ENCODE measurements at regions not wholly inside any gene's neighbourhood (a gene's known extent, or its start where the extent isn't known, plus 50 kb on each side); places are given as distances from the start of the nearest gene placed in this dataset.

DNA sequence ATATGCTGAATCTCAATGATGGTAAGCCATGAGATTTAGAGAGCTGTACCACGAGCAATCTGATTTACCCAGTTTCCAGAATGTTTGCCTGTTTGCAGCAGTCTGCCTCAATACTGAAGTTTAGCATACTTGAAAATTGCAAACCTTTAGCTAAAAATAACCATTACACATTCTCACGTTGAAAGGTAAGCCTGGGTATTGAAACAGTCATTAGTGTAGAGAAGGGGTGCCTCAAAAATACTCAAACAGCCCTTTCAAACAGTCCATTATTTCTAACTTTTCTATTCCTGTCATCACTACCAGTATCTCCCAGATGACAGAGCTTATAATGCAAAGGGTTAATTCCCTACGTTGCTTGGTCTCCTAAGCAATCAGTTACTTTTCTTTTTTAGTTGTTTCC is 111.8 kb upstream of the MBNL1 start:
- no peak for DNase-seq

DNA sequence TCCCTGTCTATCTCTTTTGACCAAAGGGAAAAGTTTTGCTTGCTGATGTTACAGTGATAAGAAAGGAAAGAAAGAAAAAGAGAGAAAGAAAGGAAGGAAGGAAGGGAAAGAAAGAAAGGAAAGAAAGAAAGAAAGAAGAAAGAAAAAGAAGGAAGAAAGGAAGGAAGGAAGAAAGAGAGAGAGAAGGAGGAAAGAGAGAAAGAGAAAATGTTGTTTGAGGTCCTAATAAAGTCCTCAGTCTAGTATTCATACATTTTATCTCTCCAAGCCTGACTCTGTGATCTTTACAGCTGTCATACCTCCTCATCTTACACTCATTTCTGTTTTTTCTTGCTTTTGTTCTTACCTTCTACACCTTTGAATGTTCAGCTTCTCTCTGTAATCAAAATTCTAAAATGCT is 111.4 kb upstream of the MBNL1 start:
- DNase-seq: no peak

DNA sequence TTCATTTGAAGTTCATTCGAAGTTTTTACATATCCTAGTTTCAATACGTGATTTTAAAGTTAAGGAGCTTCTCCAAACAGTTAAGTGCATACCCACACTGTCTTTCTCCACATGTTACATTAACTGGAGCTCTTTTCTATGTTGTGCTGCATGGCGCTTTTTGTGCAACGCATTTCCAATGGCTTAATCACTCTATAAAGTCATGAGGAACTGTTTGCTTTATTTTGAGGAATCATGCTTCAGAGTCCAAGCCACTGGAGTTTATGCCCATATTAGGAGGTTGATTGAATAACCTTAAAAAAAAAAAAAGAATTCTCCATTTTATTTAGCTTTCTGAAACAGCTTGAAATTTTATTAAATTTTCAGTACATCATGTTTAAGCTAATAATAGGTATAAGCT is 109.4 kb upstream of the MBNL1 start:
- no peak for DNase-seq

DNA sequence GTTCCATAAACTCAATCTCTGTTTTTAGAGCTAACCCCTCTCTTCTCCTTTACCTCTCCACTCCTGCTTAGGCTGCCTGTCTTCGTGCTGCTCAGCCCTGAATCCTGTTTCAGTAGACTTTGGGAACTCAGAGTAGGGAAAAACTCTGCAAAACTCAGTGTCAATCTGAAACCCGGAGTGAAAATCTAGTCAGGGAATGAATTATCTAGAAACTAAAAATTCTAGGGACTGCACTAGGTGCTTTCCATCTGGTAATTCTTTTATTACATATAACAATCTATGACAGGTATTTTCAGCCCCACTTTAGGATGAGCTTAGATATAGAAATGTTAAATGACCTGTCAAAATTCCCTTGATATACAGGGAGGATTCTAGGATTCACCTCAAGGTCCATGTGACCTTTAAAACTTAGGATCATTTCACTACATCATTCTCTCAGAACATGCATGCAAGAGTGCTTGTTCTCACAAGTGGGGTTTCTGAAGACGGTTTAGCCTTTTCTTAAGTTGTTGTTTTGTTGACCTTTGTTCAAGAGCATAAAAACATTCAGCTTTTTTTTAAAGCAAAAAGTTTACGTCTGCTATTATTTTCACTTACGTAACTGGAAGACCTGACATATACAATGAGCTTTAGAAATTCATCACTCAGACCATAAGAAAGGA is 108.2 kb upstream of the MBNL1 start:
- DNase-seq: no peak

DNA sequence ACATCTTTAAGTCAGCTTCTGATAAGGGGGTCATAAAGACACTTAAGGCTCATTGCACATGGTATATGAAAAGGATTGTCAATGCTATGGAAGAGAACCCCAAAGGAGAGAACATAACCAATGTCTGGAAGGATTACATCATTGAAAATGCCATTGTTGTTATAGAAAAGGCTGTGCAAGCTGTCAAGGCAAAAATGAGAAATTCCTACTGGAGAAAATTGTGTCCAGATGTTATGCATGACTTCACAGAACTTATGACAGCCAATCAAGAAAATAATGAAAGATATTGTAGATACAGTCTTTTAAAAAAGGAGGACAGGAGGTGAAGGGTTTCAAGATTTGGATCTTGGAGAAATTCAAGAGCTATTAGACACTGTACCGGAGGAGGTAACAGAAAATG is 96.3 kb upstream of the MBNL1 start:
- no peak for DNase-seq

DNA sequence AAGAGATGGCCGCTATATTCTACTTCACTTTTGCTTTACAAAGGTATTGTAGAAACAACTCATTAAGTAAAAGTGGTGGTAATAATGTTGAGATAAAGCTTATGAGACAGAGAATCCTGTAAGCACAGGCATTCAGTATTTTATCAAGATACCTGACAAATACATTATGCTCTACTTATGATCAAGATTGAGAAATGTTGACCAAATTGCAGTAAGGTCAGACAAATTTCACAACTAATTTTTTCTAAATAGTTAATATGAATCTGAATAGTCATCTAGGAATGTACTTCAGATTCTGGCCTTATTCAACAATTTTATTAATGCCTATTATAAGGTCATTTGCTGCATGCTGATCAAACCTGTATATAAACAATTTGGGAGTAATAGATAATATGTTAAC is 95.1 kb upstream of the MBNL1 start:
- DNase-seq: no peak

DNA sequence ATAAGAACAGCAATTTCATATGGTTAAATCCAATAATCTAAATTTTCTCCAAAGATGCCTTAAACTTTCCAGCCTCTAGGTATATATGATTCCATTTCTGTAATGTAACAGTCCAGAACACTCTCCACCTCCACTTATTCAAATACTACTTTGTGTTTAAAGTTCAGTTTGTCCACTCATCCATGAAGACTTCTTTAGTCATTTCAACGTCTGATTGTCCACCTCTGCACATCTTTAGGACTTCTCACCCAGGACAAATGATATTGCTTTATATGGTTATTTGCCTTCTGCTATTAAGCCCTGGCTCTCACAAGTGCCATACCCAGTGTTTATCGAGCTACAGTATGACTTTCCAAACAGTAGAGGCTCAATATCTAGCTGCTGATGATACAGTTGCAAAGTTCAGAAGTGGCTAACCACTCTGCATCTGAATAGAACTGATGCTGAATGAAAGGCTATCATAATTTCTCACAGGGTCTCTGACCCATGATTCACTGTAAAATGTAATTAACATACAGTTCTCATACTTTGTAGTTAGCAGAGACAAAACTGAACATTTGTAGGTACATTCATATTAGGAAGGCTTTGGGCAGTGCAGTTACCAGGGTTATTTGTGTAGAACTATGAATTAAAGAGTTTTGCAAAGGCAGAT is 93.7 kb upstream of the MBNL1 start:
- DNase-seq: no peak

DNA sequence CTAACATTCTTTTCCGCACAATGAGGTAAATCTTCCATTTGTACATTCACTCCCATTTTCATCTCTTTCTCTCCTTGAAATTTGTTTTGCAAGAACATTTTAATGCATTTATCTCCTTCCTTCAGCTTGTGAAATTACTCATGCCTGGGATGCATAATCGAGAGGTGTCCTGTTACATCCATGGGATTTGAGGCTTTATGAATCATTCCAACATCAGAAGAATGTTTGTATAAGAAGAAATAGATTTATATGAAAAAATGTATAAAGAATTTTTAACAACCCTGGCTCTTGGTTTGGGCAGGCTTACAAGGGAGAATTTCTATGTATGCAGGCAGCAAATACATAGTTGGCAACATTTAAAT is 93.2 kb upstream of the MBNL1 start:
- DNase-seq: no peak

DNA sequence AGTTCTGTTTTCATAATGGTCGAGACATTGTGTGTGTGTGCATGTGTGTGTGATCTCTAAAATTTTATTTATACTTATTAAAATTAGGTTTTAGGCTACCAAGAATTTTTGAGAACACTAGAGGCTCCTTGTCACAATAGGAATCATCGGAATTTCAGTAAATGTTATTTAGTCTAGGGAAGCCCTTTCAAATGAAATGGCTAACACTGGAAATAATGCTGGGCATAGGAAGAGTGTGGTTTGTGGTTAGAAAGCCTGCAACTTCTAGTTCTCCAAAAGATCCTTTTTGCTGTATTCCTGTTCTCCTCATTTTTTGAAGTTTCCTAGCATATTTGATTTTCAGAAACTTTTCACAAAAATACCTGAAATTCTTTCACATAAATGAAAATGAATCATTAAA is 92.5 kb upstream of the MBNL1 start:
- no peak for DNase-seq

DNA sequence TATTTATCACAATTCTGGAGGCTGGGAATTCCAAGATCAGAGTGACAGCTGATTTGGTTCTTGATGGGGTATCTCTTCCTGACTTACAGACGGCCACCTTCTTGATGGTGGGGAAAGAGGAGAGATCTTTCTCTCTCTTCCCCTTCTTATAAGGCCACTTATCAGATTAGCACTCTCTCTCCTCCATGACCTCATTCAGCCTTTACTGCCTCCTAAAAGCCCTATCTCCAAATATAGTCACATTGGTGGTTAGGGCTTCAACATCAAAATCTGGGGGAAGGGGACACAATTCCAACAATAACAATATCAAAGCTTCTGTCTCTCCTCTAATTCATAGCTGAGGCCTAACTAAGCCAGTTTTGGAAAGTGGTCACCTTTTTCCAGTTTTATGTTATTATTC is 91.7 kb upstream of the MBNL1 start:
- no peak for DNase-seq

DNA sequence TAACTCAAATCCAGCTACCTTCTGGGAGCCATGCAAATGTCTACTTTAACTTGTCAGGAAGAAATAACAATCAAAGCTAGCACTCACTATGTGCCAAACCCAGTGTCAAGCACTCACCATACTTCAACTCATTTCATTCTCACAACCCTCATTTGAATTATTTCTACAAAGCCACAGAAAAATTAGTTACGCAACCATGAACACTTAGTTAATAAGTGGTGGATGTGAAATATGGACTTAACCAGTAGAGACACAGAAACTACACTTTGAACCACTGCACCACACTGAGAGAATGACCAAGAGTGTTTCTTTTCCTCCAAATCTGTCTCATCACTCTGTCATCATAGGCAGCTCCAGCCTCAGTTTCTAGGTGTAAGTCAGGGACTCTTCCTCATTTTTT is 91.0 kb upstream of the MBNL1 start:
- no peak for DNase-seq

DNA sequence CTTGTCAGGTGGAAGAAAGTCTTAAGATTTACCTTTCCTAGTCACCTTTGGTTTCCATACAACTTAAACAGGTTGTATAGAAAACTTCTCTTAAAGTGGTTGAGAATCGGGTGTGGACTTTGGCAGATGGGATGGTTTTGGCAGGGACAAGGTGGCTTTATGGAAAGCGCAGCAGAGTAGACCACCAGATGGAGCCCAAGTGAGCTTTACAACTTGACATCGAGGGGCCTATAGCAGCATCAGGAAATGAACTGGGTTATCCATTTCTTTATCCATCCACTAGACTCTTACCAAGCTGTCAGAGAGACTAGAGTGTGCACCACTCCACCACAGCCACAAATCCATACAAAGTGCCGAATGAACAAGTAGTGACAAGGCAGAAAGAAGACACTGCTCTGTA is 85.3 kb upstream of the MBNL1 start:
- DNase-seq: peak; percentile 1

DNA sequence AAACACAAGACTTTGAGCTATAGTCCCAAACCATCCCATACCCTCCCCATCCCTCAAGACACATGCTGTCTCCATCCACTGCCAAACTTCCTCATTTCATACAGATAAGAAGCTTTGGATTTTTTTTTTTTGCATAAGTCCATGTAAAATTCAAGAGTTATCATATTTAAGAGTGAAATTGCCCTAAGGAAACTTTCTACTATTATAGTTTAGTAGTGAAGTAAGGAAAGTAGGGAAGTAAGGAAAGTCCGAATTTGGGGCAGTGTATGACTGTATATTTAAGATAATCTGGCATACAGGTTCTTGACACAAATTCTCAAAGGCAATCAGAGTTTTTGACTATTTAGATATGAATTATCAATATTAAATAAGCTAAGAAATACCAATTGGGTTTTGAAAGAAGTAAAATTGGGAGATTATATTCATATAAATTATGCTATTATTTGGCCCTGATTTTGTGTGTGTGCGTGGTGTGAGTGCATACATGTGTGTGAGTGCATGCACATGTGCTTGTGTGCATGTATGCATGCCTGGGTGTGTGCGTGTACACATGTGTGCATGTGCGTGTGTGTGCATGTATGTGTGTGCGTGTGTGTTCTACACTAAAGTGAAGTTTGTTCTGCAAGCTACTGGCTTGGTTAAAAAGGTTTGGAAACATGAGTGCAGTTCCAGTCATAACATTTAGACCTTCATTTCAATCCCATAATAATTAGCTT is 83.6 kb upstream of the MBNL1 start:
- DNase-seq: no peak

DNA sequence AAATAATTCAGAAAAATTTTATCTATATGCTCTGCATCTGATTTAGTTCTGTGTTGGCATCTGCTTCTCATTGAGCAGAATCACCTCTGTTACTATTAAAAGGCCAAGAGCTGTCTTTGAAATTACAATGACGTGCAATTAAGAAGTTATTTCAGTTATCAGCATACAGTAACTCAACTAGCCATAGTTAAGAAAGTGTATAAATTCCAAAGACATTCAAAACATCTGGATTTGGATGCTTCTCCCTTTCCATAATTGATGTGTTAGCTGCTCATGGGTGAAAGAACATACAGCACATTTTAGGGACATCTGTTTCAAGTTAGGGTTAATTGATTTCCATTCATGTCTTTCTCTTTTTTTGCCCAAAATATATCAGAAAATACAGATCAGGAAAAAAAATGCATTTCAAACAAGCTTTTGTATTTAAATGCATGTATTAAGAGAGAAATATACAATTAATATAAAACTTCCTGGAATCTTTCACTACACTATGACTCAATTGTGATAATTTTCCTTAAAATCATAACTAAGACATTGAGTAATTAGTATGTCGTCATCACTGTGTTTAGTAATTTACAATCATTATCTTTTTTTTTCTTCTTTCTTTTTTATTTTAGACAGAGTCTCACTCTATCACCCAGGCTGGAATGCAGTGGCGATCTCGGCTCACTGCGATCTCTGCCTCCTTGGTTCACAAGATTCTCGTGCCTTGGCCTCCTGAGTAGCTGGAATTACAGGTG is 82.7 kb upstream of the MBNL1 start:
- no peak for DNase-seq

DNA sequence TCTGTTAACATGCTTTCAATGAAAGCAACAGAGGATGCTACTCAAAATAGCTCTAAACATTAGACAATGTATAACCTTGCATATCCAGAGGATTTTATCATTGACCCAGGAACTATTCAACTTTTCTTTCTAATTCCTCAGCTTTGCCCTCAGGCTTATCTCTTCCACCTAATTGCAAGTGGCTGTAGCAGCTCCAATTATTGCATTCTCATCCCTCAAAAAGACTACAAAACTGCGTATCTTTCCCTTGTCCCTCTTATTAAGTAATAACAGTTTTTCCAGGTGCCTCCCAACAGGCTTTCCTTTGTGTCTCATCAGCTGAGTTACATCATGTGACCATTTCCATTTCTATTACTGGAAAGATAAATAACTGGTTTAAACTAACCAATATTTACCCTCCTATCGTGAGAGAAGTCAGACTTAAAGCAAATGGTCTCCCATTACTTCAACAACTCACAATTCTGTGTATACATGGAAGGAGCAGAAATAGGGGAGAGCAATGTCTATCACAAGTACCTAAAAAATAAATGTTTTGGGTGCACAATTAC is 78.0 kb upstream of the MBNL1 start:
- DNase-seq: peak; percentile 8

DNA sequence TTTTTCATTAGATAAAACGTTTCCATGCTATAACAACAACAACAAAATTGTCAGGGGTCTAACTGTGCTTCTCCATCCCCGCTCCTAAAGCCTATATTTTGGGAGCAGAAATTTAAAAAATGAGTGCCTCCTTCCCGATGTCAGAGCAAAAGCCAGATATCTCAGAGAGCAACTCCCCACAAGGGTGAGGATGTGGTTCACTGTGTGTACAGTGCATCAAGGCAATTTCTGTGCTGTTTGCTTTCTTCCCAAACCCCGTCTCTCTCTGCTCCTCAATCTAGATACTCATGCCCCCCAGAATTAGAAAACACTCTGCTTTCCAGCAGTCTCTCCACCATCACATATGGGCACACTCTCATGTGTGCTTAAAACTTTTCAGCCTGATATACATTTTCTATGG is 76.7 kb upstream of the MBNL1 start:
- no peak for DNase-seq

DNA sequence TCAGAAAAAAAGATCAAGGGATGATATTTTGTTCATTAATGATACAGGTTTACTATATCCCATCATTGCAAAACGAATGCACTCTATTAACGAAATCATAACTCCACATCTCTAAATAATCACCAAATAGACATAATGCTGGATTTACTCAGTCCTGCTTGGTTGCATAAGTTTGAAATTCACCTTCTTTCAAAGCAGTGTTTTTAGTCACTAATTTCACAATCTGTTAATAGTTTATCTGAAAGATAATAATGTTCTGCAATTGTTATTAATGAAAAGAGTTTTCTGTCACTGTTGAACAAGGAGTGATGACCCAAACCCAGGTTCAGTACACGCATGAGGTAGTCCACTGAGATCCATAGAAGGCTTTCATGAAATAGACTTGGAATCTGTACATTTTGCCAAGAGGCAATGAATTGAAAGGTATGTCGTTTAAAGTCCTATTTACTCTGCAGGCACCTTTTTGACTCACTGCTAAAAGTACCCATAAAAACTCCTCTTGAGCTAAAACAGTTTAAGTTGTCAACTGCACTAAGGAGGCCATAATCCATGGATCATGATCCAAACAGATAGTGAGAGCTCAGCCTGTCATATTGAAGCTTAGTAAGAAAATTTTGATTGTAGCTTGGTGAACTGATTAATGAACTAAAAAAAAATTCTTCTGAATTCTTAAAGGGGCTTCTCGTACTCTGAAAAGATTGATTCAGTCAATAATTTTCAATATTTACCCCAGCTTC is 75.6 kb upstream of the MBNL1 start:
- DNase-seq: no peak

DNA sequence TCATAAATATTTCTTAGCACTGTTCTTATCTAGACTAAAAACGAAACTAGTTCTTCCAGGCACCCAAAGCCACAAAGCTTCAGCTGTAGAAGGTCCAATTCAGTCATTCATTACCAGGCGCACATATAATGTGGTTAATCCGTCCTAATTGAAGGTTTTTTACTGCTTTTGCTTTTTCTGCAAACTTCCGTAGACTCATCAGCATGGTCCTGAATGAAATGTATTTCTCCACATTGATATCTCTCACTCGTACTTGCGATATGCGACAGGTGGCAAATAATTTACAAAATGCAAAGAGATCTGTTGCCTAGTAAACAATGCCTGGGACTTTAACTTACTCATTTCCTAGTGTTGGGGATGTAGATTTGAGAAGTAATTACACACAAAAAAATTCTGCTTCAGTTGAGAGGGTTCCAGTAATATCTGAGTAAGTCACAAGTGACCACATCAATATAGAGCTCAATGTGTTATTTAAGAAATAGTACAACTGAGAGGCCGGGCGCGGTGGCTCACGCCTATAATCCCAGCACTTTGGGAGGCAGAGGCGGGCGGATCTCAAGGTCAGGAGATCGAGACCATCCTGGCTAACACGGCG is 75.0 kb upstream of the MBNL1 start:
- DNase-seq: no peak

DNA sequence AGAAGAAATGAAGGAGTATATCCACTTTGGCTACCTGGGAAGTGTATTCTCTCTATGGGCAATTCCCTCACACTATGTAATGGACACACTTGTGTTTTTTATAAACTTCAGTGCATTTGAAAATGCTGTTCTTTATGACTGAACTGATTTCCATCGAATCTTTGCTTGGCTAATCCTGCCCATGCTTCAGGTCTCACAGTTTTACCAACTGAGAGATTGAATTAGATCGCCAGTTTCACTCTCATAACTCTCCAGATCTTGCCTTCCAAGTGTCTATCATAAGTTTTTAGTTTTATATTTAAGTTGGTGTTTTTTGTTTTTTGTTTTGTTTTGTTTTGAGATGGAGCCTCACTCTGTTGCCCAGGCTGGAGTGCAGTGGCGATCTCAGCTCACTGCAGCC is 73.5 kb upstream of the MBNL1 start:
- DNase-seq: no peak

DNA sequence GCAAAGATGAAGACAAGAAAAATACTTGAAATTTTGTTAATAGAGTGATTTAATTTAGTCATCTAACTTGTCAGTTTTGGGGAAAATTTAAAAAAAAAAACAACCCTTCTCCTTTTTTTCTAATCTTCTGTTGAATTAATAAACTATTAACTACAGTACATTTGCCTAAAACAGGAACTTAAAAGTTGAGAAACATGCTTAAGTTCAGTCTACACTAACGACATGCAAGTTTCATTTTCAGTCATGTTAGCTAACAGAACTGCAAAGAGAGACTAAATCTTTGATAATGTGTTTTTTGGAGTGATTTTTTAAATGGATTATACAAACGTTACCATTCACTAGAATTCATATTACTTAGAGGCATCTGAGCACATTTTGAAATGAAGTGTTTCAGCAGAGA is 71.9 kb upstream of the MBNL1 start:
- no peak for DNase-seq

DNA sequence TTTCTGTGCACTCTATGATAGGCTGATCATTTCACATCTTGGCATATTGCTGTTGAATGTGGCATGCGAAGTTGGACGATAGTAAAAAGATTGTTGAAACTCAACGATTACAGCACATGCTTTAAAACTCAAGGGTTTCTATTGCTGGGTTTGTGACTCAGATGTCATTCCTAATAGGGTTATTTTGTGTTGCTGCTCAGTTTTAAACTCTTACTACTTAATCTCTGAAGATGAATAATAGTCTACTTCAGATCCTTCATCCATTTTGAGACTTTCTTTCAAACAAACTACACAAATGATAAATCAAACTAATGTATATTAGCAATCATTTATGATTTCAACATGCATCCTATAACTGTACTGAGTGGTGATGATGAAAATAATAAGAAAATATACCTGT is 71.3 kb upstream of the MBNL1 start:
- DNase-seq: no peak

DNA sequence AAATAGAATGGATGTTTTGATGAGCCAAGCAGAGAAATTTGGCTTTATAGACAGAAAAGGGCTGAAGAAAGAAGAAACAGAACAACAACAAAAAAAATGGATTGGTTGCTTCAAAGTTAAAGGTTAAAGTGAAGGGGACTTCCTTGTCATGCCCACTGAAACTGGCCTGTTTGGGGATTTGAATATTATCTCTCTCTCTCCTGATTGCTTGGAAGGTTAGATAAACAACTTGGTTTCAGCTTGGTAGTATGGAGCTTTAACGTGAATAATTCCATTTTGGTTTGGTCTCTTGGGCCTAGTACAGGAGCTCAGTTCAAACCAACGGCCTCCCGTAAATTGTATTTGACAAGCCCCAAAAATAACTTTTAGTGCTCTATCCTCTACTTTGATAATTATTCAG is 70.8 kb upstream of the MBNL1 start:
- DNase-seq: no peak

DNA sequence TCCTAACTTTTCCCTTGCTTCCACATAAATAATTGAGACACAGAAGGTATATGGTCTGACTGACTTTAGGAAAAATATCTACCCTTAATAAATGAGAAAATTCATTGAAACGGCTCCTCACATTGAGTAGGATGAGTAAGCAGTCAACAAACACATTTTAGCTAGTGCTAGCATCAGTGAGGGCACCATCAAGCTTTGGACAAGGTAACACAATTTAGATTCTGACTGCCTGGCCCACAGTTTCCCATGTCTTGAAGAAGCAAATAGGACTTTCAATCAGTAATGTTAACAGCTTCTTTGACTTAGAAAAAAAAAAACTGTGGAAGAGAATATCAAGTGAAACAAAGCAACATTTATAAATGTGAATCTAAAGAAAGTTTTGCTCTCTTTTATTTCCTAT is 70.1 kb upstream of the MBNL1 start:
- no peak for DNase-seq

Measured in NCI-H510A treated with DMSO at 0.1 percent for 48 hours (cell line).